ENCODE measurements at regions not wholly inside any gene's neighbourhood (a gene's known extent, or its start where the extent isn't known, plus 50 kb on each side); places are given as distances from the start of the nearest gene placed in this dataset.

- no peak for TF ChIP-seq ETS1 (CRISPR knock-in tag; IDR thresholded peaks at IDR 0.05)
- no peak for TF ChIP-seq ARNT (IDR thresholded peaks at IDR 0.05)
- TF ChIP-seq ZNF282 (IDR thresholded peaks at IDR 0.05; ENCODE audit: partially characterized antibody), result no peak
- no peak for TF ChIP-seq ZSCAN5A (CRISPR knock-in tag; IDR thresholded peaks at IDR 0.05; ENCODE audit: borderline replicate concordance)
- TF ChIP-seq NR2C2 (CRISPR knock-in tag; IDR thresholded peaks at IDR 0.05; ENCODE audit: borderline replicate concordance), result no peak
- TF ChIP-seq CC2D1A (CRISPR knock-in tag; IDR thresholded peaks at IDR 0.05), result no peak
- no peak for TF ChIP-seq SRSF1 (optimal IDR thresholded peaks at IDR 0.05; ENCODE audit: low read depth, low read length)
- TF ChIP-seq EZH2 (conservative IDR thresholded peaks at IDR 0.05; ENCODE audit: low read depth, low read length), result no peak
- no peak for TF ChIP-seq DR1 (CRISPR knock-in tag; IDR thresholded peaks at IDR 0.05)
- TF ChIP-seq AFF4 (CRISPR knock-in tag; IDR thresholded peaks at IDR 0.05), result no peak
- no peak for TF ChIP-seq NKX3-1 (CRISPR knock-in tag; IDR thresholded peaks at IDR 0.05)
- TF ChIP-seq E2F5 (CRISPR knock-in tag; conservative IDR thresholded peaks at IDR 0.05), result no peak
These were observed 350.1 kb downstream of the CASP12 start for GRCh38 chr11:104547996-104548661.
